Parathyroid adenoma (tissue), 2 donors: ENCODE measurements at regions not wholly inside any gene's neighbourhood (a gene's known extent, or its start where the extent isn't known, plus 50 kb on each side); places are given as distances from the start of the nearest gene placed in this dataset.
A peak's percentile ranks its signal among the peaks of the same experiment; 100 is the strongest.

ENCODE experiments used
- H2AFZ ChIP-seq: fragments of 300-600 bp; sonication (generic); one replicate; pipeline ENCODE4 v1.7.0; 2017; ENCODE audit warnings: antibody characterized with exemption, mild to moderate bottlenecking
- H3K27ac ChIP-seq: fragments of 300-600 bp; sonication (generic); one replicate; pipeline ENCODE4 v1.7.0; 2017
- H3K27me3 ChIP-seq: fragments of 300-600 bp; sonication (generic); one replicate; pipeline ENCODE4 v1.7.0; 2017; ENCODE audit warnings: low read length; ENCODE audit not compliant: control insufficient read depth, insufficient read depth
- H3K36me3 ChIP-seq: fragments of 300-600 bp; sonication (generic); one replicate; pipeline ENCODE4 v1.7.0; 2017; ENCODE audit warnings: low read length; ENCODE audit not compliant: control insufficient read depth, insufficient read depth
- H3K4me1 ChIP-seq: fragments of 300-600 bp; sonication (generic); one replicate; pipeline ENCODE4 v1.7.0; 2017; ENCODE audit warnings: control low read depth
- H3K4me2 ChIP-seq: fragments of 300-600 bp; sonication (generic); one replicate; pipeline ENCODE4 v1.7.0; 2017; ENCODE audit warnings: low read length
- H3K4me3 ChIP-seq: fragments of 300-600 bp; sonication (generic); one replicate; pipeline ENCODE4 v1.7.0; 2017; ENCODE audit warnings: low read depth, low read length
- H3K79me2 ChIP-seq: fragments of 300-600 bp; sonication (generic); one replicate; pipeline ENCODE4 v1.7.0; 2017; ENCODE audit warnings: control low read depth
- H3K9ac ChIP-seq: fragments of 300-600 bp; sonication (generic); one replicate; pipeline ENCODE4 v1.7.0; 2017; ENCODE audit warnings: mild to moderate bottlenecking
- H3K9me3 ChIP-seq: fragments of 300-600 bp; sonication (generic); one replicate; pipeline ENCODE4 v1.7.0; 2017; ENCODE audit warnings: low read length; ENCODE audit not compliant: control insufficient read depth
- CTCF ChIP-seq: fragments of 300-600 bp; sonication (generic); IDR thresholded peaks from one replicate; pipeline ENCODE4 v1.7.0; 2017; ENCODE audit warnings: antibody characterized with exemption, mild to moderate bottlenecking
- donor health status: primary hyperparathyroidism.

DNA sequence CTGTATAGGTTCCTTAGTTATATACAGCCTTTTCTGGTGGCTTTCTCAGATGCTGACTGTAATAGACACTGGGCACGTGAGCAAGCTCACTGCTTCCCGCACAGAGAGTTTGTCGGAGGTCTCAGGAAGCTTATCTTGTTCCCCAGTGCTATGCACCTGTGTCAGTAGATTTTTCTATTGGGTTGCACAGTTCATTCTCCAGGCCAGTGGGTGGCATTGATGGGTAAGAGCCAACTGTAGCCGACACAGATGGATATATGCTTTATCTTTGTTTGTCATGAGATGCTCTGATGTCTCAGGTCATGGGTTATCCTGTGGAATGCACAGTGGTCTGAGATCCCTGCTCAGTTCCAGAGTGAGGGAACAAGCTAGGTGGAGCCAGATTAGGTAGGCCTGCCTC is 293.0 kb downstream of the GRB14 start:
- Histone ChIP-seq H2AFZ (no peak overlapping the region), H3K27me3 (no peaks in the 10 kb centered on the region), H3K9me3 (no peaks in the 10 kb centered on the region), H3K4me3 (no peak overlapping the region), H3K27ac (no peak overlapping the region), H3K79me2 (no peaks in the 10 kb centered on the region), H3K9ac (no peak overlapping the region), H3K4me1 (peaks cover 5% of the 10 kb centered on the region), H3K36me3 (no peaks in the 10 kb centered on the region), H3K4me2 (no peak overlapping the region)
- TF ChIP-seq CTCF = no peak

DNA sequence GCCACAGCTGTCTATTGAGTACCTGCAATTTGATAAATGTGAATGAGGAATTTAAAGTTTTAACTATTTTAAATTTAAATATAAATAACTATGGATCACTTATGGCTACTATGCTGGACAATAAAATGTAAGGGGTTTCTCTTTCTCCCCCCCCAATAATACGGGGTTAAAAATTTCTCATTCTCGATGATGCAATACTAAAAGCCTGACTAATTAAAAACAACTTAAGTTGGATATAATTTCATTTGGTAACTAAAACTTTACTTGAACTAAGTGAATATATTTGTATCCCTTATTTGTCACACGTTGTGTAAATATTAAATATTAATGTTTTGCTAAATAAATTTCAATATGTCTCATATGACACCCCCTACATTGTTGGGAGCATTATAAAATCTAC is 297.3 kb downstream of the GRB14 start:
- Histone ChIP-seq H3K79me2 (no peaks in the 10 kb centered on the region), H3K9ac (no peak overlapping the region), H3K4me3 (no peak overlapping the region), H3K9me3 (no peaks in the 10 kb centered on the region), H3K27ac (no peak overlapping the region), H3K4me1 (peaks cover under 1% of the 10 kb centered on the region), H3K27me3 (no peaks in the 10 kb centered on the region), H3K4me2 (no peak overlapping the region), H3K36me3 (no peaks in the 10 kb centered on the region), H2AFZ (no peak overlapping the region)
- no peak for TF ChIP-seq CTCF

DNA sequence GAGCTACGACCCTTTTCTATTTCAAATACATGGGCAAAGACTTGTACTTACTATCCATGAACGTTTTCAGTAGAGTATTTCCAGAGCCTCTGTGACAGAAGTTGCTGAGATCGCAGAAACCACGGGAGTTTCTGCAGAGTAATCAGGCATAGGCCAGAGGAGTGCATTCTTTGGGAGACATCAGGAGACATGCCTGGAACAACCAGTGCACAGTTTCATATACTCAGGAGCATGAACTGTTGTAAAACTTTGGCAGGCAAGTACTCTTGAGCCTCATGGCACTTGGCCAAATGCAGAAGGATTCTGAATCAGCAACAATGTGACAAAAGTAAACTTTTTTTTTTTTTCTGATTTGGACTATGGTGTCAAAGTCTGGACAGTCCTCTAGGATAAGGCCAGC is 307.1 kb downstream of the GRB14 start:
- H3K9ac ChIP-seq = no peak overlapping the region
- peak overlapping the region; percentile 84 for H3K27ac ChIP-seq
- TF ChIP-seq CTCF = no peak
- no peaks in the 10 kb centered on the region for H3K27me3 ChIP-seq
- H3K4me1 ChIP-seq = peaks cover 12% of the 10 kb centered on the region
- no peaks in the 10 kb centered on the region for H3K79me2 ChIP-seq
- H3K4me2 ChIP-seq = peak overlapping the region; percentile 65
- no peaks in the 10 kb centered on the region for H3K36me3 ChIP-seq
- no peaks in the 10 kb centered on the region for H3K9me3 ChIP-seq
- peak overlapping the region; percentile 73 for H2AFZ ChIP-seq
- H3K4me3 ChIP-seq = peak overlapping the region; percentile 9

DNA sequence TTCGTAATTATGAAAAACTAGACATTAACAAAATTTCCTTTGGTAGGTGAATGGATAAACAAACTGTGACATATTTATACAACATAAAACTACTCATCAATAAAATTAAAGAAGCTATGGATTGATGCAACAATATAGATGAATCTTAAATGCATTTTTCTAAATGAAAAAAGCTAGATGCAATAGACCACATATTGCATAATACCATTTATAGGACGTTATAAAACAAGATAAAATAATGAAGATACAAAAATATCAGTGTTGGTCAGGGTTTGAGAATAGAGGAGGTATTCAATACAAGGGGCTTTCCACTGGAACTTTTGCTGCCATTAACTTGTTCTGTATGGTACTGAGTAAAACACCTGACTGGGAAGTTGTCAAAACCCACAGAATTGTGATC is 314.4 kb downstream of the GRB14 start:
- H3K4me3 ChIP-seq = no peak overlapping the region
- no peaks in the 10 kb centered on the region for H3K36me3 ChIP-seq
- no peaks in the 10 kb centered on the region for H3K9me3 ChIP-seq
- no peak overlapping the region for H3K9ac ChIP-seq
- no peaks in the 10 kb centered on the region for H3K27me3 ChIP-seq
- no peak overlapping the region for H2AFZ ChIP-seq
- no peak overlapping the region for H3K4me2 ChIP-seq
- no peak overlapping the region for H3K27ac ChIP-seq
- no peaks in the 10 kb centered on the region for H3K4me1 ChIP-seq
- TF ChIP-seq CTCF = no peak
- H3K79me2 ChIP-seq = no peaks in the 10 kb centered on the region

DNA sequence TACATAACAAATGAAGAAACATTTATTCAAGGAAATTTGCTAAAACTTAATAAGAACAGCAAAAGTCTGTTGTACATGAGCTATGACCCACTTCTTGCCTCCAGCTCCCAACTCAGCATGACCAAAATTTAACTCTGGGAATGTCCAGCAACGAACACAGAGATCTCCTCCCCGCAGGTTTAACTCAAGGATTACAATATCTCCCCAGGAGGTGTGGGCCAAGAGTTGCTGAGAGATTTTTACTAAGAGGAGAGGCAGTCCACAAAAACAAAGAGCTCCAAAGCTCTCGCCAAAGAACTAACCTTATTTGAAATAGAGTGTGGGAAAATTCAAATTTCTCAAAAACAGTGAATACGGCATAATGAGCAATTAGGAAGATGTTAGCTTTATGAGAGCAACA is 318.5 kb downstream of the GRB14 start:
- Histone ChIP-seq H3K4me2 (no peak overlapping the region), H3K79me2 (no peaks in the 10 kb centered on the region), H3K4me1 (no peaks in the 10 kb centered on the region), H3K9me3 (no peaks in the 10 kb centered on the region), H3K9ac (no peak overlapping the region), H3K27ac (no peak overlapping the region), H3K36me3 (no peaks in the 10 kb centered on the region), H2AFZ (no peak overlapping the region), H3K4me3 (no peak overlapping the region), H3K27me3 (no peaks in the 10 kb centered on the region)
- TF ChIP-seq CTCF = no peak
